K562 (cell line): ENCODE measurements at regions not wholly inside any gene's neighbourhood (a gene's known extent, or its start where the extent isn't known, plus 50 kb on each side); places are given as distances from the start of the nearest gene placed in this dataset.

Source experiments
- ATAC-seq: fragments of 200-7000 bp; cut with Tn5 transposase; 3 replicates; pipeline ENCODE4 v1.9.1; 2020; ENCODE audit warnings: moderate library complexity
- BruUV-seq: library from RNA; stranded (reverse); fragments of 400-500 nt; replicated peaks from 2 replicates; lab custom pipeline; 2021; lab: Mats Ljungman, UMichigan
- CTCF ChIA-PET: fragments of 300-600 bp; formaldehyde crosslinking; extraction: SDS; loops from one replicate; lab custom pipeline; 2021; ENCODE audit warnings: low intra/inter-chr PET ratio; lab: Yijun Ruan, JAX
- POLR2A ChIA-PET: fragments of 300-600, 350-650 bp; sonication (Branson Sonifier 250); formaldehyde crosslinking; extraction: SDS; loops from one replicate; lab custom pipeline; 2021; ENCODE audit warnings: antibody characterized with exemption, inconsistent platforms; lab: Yijun Ruan, JAX
- DNase-seq, 4 experiments: peaks; one replicate each; pipeline versions ENCODE4 v3.0.0 to v3.0.0-alpha.2; 2011 to 2018; ENCODE audit warnings: low spot score in 3 of 4, mixed read lengths in 3 of 4; ENCODE audit errors: extremely low read depth in 1 of 4
- FAIRE-seq: peaks from 2 replicates; lab custom pipeline; 2011; peaks lifted over from hg19 to GRCh38; lab: Jason Lieb, UNC
- H2AFZ ChIP-seq: 2 replicates; pipeline ENCODE4 v1.6.0; 2011; ENCODE audit warnings: low read depth, low read length, control low read depth, inconsistent platforms
- H3K27ac ChIP-seq: fragments of 200-600 bp; 3 replicates; pipeline ENCODE4 v1.8.0; 2011; ENCODE audit warnings: low read depth, mild to moderate bottlenecking, control low read depth, inconsistent platforms, low read length, moderate library complexity, mixed read lengths; ENCODE audit errors: extremely low read depth
- H3K27me3 ChIP-seq, 2 experiments: fragments of 300-600 bp in 1 of 2; 2 replicates in 1 of 2; 3 replicates in 1 of 2; pipeline versions ENCODE4 v1.6.0 to v1.8.0; 2011; ENCODE audit warnings: inconsistent platforms in 2 of 2, low read length in 2 of 2, mild to moderate bottlenecking in 1 of 2, mixed read lengths in 1 of 2, moderate library complexity in 1 of 2; ENCODE audit not compliant: control insufficient read depth in 2 of 2, insufficient read depth in 2 of 2
- H3K36me3 ChIP-seq: fragments of 300-600 bp; 3 replicates; pipeline ENCODE4 v1.8.0; 2011; ENCODE audit warnings: mild to moderate bottlenecking, low read length, inconsistent platforms; ENCODE audit not compliant: control insufficient read depth, insufficient read depth
- H3K4me1 ChIP-seq, 2 experiments: fragments of 200-600 bp in 1 of 2; replicated peaks in 1 of 2; 2 replicates in 1 of 2; 3 replicates in 1 of 2; pipeline versions ENCODE4 v1.5.1 to v1.8.0; 2011; ENCODE audit warnings: inconsistent platforms in 2 of 2, low read length in 2 of 2, mild to moderate bottlenecking in 1 of 2, mixed read lengths in 1 of 2, moderate library complexity in 1 of 2; ENCODE audit not compliant: control insufficient read depth in 2 of 2, insufficient read depth in 2 of 2
- H3K4me2 ChIP-seq: 2 replicates; pipeline ENCODE4 v1.6.1; 2011; ENCODE audit warnings: low read length, control low read depth, inconsistent platforms, mixed read lengths; ENCODE audit not compliant: insufficient read depth
- H3K4me3 ChIP-seq: fragments of 200-600 bp; sonication (generic), shearing (Covaris generic); 2 replicates; pipeline ENCODE4 v1.5.1; 2016; ENCODE audit warnings: control low read depth, inconsistent platforms
- H3K79me2 ChIP-seq: fragments of 200-600 bp; 3 replicates; pipeline ENCODE4 v1.8.0; 2011; ENCODE audit warnings: low read length, inconsistent platforms; ENCODE audit not compliant: control insufficient read depth, insufficient read depth
- H3K9ac ChIP-seq, 2 experiments: 2 replicates each; pipeline versions ENCODE4 v1.6.0 to v1.6.1; 2011; ENCODE audit warnings: low read depth in 2 of 2, low read length in 2 of 2, control low read depth in 1 of 2, inconsistent platforms in 1 of 2, mild to moderate bottlenecking in 1 of 2, mixed read lengths in 1 of 2; ENCODE audit not compliant: insufficient read depth in 1 of 2
- H3K9me1 ChIP-seq: one replicate; pipeline ENCODE4 v1.6.0; 2011; ENCODE audit warnings: inconsistent platforms, mild to moderate bottlenecking, low read length, moderate library complexity; ENCODE audit not compliant: control insufficient read depth, insufficient read depth
- H3K9me3 ChIP-seq: replicated peaks from 2 replicates; pipeline ENCODE4 v1.5.1; 2011; ENCODE audit warnings: low read depth, low read length, inconsistent platforms; ENCODE audit not compliant: control insufficient read depth, insufficient read depth
- H4K20me1 ChIP-seq: replicated peaks from 2 replicates; pipeline ENCODE4 v1.6.1; 2011; ENCODE audit warnings: low read length, inconsistent platforms, mixed read lengths; ENCODE audit not compliant: control insufficient read depth, insufficient read depth
- BCL6 ChIP-seq: fragments of 250-450 bp; sonication (Bioruptor Pico); IDR thresholded peaks from 2 replicates; pipeline ENCODE4 v1.4.0; 2020
- ETS2 ChIP-seq: IDR thresholded peaks from 2 replicates; pipeline ENCODE4 v1.6.1; 2016; ENCODE audit warnings: borderline replicate concordance, missing genetic modification characterization, mild to moderate bottlenecking, moderate library complexity, missing compliant biosample characterization; ENCODE audit not compliant: poor library complexity, severe bottlenecking
- HOXB6 ChIP-seq: fragments of 250-450 bp; sonication (Bioruptor Pico); IDR thresholded peaks from 2 replicates; pipeline ENCODE4 v1.5.1; 2022; ENCODE audit warnings: mild to moderate bottlenecking, borderline replicate concordance
- NBN ChIP-seq: fragments of 450-650 bp; IDR thresholded peaks from 2 replicates; pipeline ENCODE4 v1.6.1; 2016; ENCODE audit warnings: low read depth, mild to moderate bottlenecking
- NEUROD1 ChIP-seq: fragments of 150-350 bp; IDR thresholded peaks from 2 replicates; pipeline ENCODE4 v1.6.1; 2014; ENCODE audit warnings: borderline replicate concordance, low read length, low read depth; ENCODE audit not compliant: partially characterized antibody
- ZNF175 ChIP-seq: fragments of 200-800 bp; sonication (Bioruptor generic); IDR thresholded peaks from 2 replicates; pipeline ENCODE4 v1.6.1; 2016; ENCODE audit warnings: low read depth, mild to moderate bottlenecking, missing genetic modification characterization, missing compliant biosample characterization
- WGBS: fragments of 100-300 bp; shearing (Covaris generic); methylation state at CpG from one replicate; pipeline ENCODE4 v1.1.6; 2016; ENCODE audit warnings: low coverage, mixed read lengths; ENCODE audit not compliant: insufficient coverage; ENCODE audit errors: missing lambda C conversion rate; 5-methylcytosine and 5-hydroxymethylcytosine counted together
- in situ Hi-C: fragments of 300-500 bp; cut with MboI; formaldehyde crosslinking; loops from 4 replicates; pipeline ENCODE4 v1.15.0; 2018; ENCODE audit warnings: inconsistent platforms, mixed read lengths
- intact Hi-C: fragments of 100-400 bp; cut with micrococcal nuclease; formaldehyde crosslinking; loops from 2 replicates; pipeline ENCODE4 v1.14.2; 2022
- TF ChIP-seq, protein P1 (sequence below), 2 experiments: fragments of 450-650 bp; IDR thresholded peaks; 2 replicates each; pipeline ENCODE4 v1.6.1; 2018; ENCODE audit warnings: mild to moderate bottlenecking in 2 of 2, low read depth in 1 of 2; ENCODE audit not compliant: partially characterized antibody in 2 of 2
- TF ChIP-seq, protein P2 (sequence below): fragments of 250-450 bp; sonication (Bioruptor Pico); IDR thresholded peaks from 2 replicates; pipeline ENCODE4 v1.5.1; 2021; ENCODE audit warnings: mild to moderate bottlenecking

- H3K4me1 ChIP-seq = no peaks in the 10 kb centered on the region
- H3K27me3 ChIP-seq = no peaks in the 10 kb centered on the region
- H3K9me1 ChIP-seq = no peaks in the 10 kb centered on the region
- FAIRE-seq (no peak), DNase-seq (no peak), ATAC-seq (no peak)
- H3K79me2 ChIP-seq = no peaks in the 10 kb centered on the region
- in situ Hi-C loops (loop anchor here (5.0 kb wide), 1 partner anchor 1037 kb away; no protein-coding TSS in a partner anchor), intact Hi-C loops (no loop called here)
- no TSS peak for BruUV-seq
- H3K4me3 ChIP-seq = no peak overlapping the region
- no peaks in the 10 kb centered on the region for H3K36me3 ChIP-seq
- ChIA-PET POLR2A (no interaction called here), CTCF (no interaction called here)
- no peak overlapping the region for H3K27ac ChIP-seq
- H3K9me3 ChIP-seq = no peaks in the 10 kb centered on the region
- WGBS = 0% methylated on average over 2 of the region's 2 CpGs
- no peak overlapping the region for H2AFZ ChIP-seq
- no peaks in the 10 kb centered on the region for H4K20me1 ChIP-seq
- no peak for TF ChIP-seq BCL6
- TF ChIP-seq HOXB6 (CRISPR knock-in tag) = no peak
- no peak for TF ChIP-seq ETS2 (tag)
- TF ChIP-seq NBN = no peak
- no peak for TF ChIP-seq ZNF175
- TF ChIP-seq, protein P1, sequence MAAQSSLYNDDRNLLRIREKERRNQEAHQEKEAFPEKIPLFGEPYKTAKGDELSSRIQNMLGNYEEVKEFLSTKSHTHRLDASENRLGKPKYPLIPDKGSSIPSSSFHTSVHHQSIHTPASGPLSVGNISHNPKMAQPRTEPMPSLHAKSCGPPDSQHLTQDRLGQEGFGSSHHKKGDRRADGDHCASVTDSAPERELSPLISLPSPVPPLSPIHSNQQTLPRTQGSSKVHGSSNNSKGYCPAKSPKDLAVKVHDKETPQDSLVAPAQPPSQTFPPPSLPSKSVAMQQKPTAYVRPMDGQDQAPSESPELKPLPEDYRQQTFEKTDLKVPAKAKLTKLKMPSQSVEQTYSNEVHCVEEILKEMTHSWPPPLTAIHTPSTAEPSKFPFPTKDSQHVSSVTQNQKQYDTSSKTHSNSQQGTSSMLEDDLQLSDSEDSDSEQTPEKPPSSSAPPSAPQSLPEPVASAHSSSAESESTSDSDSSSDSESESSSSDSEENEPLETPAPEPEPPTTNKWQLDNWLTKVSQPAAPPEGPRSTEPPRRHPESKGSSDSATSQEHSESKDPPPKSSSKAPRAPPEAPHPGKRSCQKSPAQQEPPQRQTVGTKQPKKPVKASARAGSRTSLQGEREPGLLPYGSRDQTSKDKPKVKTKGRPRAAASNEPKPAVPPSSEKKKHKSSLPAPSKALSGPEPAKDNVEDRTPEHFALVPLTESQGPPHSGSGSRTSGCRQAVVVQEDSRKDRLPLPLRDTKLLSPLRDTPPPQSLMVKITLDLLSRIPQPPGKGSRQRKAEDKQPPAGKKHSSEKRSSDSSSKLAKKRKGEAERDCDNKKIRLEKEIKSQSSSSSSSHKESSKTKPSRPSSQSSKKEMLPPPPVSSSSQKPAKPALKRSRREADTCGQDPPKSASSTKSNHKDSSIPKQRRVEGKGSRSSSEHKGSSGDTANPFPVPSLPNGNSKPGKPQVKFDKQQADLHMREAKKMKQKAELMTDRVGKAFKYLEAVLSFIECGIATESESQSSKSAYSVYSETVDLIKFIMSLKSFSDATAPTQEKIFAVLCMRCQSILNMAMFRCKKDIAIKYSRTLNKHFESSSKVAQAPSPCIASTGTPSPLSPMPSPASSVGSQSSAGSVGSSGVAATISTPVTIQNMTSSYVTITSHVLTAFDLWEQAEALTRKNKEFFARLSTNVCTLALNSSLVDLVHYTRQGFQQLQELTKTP (IDR thresholded peaks at IDR 0.05; ENCODE audit: low read depth in 1 of 2, partially characterized antibody in 2 of 2) = no peak
- no peak for TF ChIP-seq NEUROD1
- TF ChIP-seq, protein P2, sequence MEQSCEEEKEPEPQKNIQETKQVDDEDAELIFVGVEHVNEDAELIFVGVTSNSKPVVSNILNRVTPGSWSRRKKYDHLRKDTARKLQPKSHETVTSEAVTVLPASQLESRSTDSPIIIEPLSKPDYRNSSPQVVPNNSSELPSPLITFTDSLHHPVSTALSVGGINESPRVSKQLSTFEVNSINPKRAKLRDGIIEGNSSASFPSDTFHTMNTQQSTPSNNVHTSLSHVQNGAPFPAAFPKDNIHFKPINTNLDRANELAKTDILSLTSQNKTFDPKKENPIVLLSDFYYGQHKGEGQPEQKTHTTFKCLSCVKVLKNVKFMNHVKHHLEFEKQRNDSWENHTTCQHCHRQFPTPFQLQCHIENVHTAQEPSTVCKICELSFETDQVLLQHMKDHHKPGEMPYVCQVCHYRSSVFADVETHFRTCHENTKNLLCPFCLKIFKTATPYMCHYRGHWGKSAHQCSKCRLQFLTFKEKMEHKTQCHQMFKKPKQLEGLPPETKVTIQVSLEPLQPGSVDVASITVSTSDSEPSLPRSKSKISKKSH (CRISPR knock-in tag) = no peak
- H3K4me2 ChIP-seq = no peak overlapping the region
- H3K9ac ChIP-seq = no peak overlapping the region
These were observed 82.6 kb downstream of the ZNF723 start for GRCh38 chr19:22914646-22915045.
